ENCODE measurements at regions not wholly inside any gene's neighbourhood (a gene's known extent, or its start where the extent isn't known, plus 50 kb on each side); places are given as distances from the start of the nearest gene placed in this dataset.

GRCh38 chr18:45444040-45444439 lies 171.2 kb upstream of the SLC14A2 start:
- no peak for TF ChIP-seq CTCF (conservative IDR thresholded peaks at IDR 0.05; ENCODE audit: low read depth in 2 of 2)
- TF ChIP-seq REST (IDR thresholded peaks at IDR 0.05; ENCODE audit: unreplicated experiment), result no peak
- TF ChIP-seq EZH2 (IDR thresholded peaks at IDR 0.05; ENCODE audit: low read depth, unreplicated experiment), result no peak
- TF ChIP-seq EZH2phosphoT487 (IDR thresholded peaks at IDR 0.05; ENCODE audit: unreplicated experiment), result no peak
- TF ChIP-seq JUNB (IDR thresholded peaks at IDR 0.05; ENCODE audit: unreplicated experiment), result no peak
- TF ChIP-seq POLR2AphosphoS5 (IDR thresholded peaks at IDR 0.05; ENCODE audit: low read depth), result no peak
- TF ChIP-seq ETS1 (IDR thresholded peaks at IDR 0.05), result no peak
- no peak for TF ChIP-seq ZNF462 (CRISPR knock-in tag; IDR thresholded peaks at IDR 0.05)
- TF ChIP-seq CREB1 (CRISPR knock-in tag; IDR thresholded peaks at IDR 0.05; ENCODE audit: low read depth), result no peak
